GM18873 (cell line): ENCODE measurements at regions not wholly inside any gene's neighbourhood (a gene's known extent, or its start where the extent isn't known, plus 50 kb on each side); places are given as distances from the start of the nearest gene placed in this dataset.

ENCODE experiments used
- ATAC-seq: cut with Tn5 transposase; IDR thresholded peaks from one replicate; pipeline ENCODE4 v1.9.1; 2021; ENCODE audit warnings: mild to moderate bottlenecking, moderate library complexity, moderate number of reproducible peaks; ENCODE audit not compliant: unreplicated experiment, low FRiP score

DNA sequence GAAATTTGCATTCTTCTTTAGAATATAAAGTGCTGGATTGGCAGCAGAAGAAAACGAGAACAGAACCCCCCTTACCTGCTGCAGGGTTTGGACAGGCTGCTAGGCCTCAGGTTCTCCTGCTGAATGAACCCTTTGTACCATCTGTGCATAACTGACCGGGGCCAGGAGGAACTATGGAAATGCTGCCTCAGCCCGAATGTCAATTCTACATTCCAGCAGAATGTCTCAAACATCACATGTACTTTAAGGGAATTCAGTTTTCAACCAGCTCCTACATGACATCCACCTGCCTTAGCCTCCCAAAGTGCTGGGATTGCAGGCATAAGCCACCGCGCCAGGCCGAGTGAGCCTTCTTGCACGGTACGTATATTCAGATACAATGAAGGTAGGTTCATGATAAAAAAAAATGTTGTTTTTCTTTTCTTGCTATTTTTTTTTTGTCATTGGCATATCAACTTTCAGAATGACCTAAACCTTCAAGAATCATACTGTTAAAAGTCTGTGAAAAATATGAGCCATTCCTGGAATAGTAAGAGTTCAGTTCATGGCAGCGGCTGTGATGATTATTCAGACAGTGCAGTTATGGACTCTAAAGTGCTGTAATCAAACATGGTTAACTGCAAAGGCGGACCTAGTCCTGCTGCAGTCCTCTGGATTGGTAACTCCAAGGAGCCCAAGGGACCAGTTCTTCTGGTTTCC, 84.4 kb upstream of the TNS3 start:
- no peak for ATAC-seq

DNA sequence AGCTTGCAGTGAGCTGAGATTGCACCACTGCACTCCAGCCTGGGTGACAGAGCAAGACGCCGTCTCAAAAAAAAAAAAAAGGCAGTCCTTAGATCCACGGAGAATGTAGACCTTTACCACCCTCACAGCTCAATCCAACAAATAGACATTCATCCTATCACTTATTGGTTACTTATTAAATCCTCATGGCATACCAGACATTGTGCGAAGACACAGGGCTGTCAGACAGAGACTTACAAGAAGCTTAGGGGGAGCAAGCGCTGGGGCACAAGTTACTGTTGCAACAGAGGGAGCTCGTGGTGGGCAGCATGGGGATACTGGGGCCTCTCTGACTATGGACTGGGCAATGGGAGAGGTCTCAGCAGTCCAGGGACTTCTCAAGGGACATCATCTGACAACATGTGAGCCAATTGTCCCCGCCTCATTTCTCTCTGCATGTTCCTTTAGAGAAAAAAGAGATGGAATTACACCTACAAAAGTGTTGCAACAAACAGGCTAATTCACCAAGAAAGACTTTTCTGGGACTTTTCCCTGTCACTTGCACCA, 82.8 kb upstream of the TNS3 start:
- ATAC-seq: no peak

DNA sequence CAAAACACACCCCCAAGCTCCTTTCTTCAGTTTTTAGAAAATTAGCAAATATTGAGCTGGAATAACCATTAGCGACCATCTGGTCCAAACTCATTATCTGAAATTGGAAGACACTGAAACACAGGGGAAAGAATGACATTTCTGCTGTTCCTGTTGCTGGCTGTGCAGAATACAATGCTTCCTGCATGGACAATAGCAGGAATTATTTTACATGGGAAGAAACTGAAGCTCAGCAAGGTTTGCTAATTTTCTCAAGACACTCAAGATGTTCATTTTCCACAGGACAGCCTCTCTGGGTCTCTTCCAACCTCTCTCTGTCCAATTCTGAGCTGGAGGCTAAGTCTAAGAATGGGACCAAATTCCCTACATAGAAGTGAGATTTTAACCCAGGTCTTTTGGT, 81.9 kb upstream of the TNS3 start:
- ATAC-seq: no peak

DNA sequence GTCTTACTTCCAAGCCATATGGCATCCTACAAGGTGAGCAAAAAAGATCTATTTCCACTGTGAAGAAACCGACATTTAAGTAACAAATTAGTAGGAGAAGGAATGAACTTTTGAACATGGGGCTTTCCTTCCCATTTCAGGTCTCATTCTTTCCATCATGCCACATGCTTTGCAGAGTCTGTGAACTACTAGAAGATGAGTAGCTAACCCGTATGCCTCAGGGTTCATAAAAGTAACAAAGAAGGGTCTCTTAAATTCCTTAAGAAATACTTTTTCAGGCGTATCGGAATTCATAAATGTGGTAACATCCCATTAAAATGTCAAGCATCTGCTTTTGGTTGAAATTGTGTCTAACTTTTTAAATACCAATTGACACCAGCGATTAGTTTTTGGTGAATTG, 81.3 kb upstream of the TNS3 start:
- no peak for ATAC-seq

DNA sequence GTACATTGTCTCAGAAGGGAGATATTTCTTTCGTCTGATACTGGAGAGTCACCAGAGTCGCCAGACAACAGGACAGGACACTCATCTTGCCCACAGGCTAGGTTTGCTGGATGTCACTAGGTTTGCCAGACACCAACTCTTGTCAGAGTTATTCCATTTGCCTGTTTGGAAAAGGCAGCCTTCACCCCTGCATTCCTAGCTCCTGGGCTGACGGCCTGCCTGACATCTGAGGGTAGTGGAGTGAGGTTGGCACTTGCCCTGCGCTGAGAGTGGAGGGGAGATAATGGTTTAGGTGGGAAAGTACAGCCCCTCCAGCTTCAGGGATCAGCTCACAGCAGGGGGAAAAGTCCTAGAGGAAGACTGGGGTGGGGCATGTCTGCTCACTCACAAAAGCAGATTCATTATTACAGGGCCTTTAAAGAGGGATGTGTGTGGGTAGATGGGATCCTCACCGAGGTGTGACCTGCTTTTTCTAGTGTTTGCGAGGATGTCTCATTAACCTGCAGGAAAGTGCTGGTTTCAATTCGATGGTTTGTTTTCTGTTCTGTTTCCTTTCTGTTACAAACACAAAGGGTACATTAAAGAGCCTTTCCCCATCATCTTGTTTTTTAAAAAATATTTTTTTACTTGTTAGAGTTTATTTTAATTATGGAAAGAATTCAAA, 79.3 kb upstream of the TNS3 start:
- peak; percentile 58 for ATAC-seq

DNA sequence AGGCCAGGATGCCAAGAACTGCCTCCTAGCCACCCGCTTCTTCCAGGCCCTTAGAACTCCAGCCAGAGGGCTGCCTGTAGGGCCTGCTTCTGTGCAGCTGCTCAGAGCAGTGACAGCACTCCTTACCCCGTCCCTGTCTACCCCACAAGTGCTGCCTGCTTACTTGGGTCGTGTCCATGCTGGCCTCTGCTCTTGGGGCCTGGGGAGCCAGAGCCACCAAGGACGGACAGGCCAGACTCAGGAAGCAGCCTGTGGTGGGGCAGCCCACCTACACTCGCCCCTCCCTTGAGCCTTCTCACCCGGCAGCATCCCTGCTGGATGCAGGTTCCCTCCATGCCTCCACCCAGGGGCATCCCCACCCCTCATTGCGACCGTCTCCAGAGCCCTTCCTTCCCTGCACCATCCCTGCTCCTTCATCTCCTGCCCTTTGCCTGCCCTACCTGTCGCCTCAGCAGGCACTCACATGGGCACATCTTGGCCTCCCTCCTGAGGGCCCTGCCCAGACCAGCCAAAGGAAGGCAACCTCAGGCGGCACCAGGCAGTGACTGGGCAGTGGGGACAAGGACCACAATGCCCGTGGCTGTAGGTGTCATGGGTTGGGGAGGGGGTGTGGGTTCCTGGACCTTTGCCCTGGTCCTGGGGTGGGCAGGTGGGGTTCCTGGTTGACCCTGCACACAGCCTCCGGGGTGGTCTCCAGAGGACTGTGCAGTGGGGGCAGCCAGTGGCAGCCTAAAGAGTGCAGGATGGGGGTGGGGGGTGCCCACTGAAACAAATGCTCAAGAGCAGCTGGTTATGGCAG, 78.0 kb upstream of the TNS3 start:
- ATAC-seq: no peak

DNA sequence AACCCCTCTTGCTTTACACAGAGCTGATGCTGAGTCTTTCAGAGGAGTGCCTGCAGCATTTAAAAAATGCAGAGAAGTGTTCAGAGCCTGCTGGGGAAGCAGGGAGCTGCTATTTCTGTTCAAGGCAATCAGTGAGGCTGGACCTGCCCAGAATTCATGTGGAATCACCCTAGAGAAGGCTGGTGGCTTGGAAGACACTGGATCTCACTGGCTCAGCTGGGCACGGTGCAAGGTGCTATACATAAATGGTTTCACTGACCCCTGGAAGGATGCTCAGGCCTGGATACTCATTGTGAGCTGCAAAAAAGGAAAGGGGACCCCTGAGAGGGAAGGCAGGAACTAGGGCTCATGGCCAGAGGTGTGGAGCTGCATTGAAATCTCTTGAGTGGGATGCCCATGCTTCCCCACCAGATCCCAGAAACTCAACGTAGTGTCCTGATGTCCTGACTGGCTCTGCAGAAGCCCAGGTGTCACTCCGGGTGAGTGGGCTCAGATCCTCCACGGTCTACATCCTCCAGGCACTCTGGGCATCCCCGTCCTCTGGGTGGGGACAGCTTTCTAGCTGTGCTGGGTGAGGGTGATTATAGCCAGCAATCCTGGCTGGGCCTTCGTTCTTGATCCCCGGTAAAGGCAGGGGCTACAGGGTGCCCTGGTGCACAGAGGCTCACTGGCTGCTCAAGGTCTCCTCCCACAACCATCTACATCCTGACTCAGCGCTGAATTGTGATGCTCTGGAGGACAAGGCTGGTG, 77.2 kb upstream of the TNS3 start:
- ATAC-seq: no peak

DNA sequence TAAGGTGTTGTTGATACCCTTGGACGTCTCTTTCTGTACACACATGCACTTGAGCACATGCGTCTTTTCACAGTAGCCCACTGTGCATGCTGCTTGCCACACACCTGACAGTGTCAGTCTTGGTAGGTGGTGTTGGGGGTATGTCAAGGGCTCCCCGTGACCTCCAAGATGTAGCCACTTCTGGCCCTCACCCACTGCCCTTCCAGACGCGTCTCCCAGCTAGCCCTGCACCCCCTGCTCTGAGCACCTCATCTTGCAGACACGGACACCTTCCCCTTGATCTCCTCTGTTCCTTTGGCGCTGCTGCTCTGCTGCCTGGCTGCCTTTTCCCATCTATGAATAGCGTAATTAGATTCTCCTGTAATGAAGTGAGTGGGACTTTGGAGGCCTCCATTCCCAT, 75.2 kb upstream of the TNS3 start:
- ATAC-seq: no peak

DNA sequence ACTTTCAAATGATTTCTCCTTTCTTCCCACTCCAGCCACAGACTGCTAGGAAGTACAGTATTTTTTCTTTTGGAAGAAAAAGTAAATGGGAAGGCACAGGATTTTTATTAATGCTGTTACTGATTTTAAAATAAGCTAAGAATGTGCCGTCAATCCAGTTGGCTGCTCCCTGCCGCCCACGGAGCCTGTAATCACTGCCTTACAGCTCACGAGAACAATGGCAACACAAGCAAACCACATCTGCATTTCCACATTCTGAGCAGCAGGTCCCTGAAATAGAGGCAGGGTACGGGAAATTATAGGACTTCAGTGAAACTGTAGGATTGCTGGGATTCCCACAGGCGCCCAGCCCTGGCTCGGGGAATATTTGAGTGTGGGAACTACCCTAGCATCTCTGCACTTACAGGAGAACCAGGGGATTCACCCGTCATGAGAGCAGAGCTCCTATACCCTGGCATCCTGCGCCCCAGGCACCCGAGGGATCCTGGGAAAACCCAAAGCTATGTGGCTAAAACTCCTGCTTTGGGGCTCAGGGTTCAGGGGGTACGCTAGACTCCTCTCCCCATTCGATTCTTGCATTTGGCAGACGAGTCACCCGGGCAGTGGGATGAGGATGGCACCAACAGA, 72.9 kb upstream of the TNS3 start:
- no peak for ATAC-seq

DNA sequence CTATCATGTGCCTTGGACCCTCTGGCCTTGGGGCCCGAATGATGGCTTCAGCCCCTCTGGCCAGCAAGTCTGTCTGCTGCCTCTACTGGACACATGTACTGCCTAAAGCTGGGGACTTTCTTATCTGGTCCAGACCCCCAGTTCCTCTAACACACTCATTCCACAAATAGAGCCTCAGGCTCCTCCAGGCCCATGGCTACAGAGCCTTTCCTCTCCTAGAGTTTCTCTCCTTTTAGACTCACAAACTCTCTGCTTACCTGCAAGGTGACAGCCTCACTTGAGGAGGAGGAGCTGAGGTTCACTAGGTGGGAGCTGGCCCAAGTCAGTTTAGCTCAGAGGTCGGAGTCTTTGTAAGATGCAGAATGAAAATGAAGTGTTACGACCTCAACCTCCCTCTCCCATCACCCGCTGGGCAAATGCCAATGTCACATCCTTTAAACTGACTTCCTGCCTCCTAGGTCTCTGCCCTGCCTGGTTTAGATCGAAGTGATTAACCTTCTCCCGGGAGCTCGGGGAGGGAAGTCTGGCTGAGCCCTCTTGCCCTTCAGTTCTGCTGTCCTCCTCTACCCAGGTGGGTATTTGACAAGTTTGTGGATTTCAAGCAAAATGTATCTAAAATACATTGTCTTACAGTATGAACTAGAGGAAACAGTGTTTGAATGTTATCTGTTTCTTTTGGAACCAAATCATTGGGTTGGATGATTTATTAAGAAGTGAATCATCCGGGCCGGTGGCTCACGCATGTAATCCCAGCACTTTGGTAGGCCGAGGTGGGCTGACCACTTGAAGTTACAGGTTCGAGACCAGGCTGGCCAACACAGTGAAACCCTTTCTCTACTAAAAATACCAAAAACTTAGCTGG, 71.9 kb upstream of the TNS3 start:
- no peak for ATAC-seq

DNA sequence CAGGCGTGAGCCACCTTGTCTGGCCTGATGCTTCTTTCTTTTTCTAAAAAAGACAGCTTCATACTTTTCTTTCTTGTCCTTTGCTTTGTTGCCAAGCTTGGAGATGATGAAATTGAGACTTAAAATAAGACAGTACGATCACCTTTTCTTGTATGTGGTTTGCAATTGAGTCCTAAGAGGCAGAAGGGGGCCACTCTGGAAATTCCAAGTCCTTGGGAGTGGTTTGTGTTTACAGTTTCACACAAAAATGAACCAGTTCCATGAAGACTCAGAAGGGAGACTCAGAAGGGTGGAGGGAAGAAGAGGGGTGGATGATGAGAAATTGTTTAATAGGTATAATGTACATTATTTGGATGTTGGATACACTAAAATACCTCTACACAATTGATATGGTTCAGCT, 70.7 kb upstream of the TNS3 start:
- ATAC-seq: no peak

DNA sequence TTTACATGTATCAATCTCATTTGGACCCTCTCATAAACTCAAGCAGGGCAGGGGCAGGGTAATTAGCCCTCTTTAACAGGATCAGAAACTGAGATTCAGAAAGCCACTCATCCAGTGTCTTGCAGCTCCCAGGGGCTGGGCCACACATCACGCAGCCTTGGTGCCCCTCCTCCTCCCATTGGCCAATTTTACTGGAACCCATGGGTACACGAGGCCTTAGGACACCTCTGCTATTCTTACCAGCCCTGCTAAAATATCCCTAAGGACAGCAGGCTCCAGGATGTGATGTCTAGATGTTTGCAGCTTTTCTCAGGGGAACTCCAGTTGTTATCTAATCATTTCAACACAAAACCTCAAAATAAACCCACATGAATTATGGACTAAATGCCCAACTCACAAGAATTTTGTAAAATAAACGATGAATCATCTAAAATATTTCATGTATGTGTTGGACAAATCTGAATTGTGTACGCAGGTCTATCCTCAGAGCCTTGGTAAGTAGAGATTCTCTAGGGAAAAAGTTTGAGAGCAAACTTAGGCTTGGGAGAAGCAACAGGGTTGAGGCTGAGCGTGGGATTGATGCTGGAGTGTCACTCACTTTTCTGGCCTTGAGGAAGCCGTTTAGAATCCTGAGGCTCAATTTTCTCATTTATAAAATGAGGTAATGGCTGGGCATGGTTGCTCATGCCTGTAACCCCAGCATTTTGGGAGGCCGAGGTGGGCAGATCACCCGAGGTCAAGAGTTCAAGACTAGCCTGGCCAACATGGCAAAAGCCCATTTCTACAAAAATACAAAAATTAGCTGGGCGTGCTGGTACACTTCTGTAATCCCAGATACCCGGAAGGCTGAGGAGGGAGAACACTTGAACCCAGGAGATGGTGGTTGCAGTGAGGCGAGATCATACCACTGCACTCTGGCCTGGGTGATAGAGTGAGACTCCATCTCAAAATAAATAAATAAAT, 69.7 kb upstream of the TNS3 start:
- no peak for ATAC-seq

DNA sequence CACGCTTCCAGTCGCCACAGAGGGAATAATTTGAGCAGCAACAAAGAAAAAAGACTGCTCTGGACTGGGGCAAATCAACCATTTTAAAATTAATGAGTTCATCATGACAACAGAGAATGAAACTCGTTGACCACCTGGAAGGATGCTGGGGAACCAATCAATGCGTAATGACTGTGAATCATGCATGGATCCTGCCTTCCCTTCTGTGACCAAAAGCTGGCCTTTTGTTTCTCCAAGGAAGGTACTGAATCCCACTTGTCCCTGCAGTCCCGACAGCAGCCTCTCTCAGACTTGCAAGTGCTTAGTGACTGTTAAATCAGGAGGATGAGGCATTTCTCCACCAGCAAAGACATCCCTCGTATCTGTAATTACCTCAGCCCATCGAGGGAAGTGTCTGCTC, 68.0 kb upstream of the TNS3 start:
- no peak for ATAC-seq

DNA sequence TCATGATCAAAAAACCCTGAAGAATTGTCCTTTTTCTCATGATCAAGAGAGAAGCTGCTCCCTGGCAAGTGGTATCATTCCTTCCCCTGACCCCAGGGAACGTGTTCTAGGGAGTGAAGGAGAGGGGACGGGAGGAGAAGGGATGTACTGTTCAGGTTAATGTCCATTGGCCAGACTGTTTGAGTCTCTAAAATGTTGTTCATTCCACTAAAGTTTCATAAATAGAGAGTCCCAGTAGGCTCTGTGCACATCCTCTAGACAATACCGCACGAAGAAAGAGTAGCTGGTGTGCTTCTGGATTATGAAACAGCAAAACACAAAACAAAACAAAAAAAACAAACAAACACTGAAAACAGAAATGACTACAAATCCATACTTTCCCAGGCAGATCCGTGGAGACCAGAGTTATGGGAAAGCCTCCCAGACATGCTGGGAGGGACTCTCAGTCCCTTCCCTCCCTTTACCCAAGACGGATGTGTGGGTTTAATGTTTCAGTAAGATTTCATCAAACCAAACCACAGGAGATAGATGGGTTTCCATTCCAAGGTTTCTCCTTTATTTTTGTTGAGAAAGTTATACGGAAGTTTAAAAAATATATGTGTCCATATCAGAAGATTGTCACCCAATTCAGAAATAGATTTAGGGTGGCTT, 66.5 kb upstream of the TNS3 start:
- ATAC-seq: no peak

DNA sequence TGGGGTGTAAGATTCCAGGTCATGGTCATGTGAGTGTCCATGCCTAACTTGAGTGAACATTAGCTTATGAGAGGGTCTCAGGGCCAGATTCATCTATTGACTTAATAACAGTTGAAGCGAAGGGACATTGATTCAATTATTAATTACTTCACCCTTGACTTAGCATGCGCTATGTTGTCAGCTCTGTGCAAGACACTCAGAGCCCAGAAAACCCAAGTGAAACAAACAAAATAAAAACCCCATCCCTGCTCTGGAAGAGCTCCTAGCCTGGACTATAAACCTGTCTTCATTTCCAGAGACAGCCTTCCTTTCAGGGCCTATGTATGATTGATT, 66.0 kb upstream of the TNS3 start:
- ATAC-seq: no peak

DNA sequence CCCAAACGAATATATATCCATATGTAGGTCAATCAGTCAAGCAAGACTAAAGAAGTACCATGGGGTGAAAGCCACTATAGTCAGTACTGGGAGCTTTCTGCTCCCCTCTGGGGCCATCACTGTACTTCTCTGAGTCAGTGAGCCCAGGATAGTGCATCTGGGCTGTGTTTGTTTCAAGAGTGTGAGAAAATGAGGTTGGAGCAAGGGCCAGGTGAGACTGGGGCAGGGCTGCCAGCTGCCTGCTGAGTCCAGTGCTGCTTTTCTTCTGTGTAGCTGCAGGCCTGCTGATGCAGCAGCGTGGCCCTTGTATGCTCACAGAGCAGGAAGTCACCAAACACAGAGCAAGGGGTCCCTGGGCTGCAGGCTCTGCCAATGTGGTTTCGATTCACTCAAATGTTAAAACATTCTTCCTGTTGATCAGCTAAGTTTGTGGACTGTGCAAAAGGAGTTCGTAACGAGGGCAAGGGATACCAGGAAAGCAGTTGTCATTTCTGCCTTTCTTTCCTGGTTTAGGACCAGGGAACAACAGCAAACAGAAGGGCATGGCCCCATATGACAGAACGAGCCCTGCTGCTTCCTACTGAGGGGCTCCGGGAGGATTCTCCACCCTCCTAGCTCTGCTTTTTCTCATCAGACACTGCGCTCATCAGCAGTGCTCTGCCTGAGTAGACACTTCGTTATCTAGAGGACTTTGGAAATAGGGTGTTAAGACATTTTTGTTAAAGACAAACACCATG, 65.4 kb upstream of the TNS3 start:
- ATAC-seq: peak; percentile 89

DNA sequence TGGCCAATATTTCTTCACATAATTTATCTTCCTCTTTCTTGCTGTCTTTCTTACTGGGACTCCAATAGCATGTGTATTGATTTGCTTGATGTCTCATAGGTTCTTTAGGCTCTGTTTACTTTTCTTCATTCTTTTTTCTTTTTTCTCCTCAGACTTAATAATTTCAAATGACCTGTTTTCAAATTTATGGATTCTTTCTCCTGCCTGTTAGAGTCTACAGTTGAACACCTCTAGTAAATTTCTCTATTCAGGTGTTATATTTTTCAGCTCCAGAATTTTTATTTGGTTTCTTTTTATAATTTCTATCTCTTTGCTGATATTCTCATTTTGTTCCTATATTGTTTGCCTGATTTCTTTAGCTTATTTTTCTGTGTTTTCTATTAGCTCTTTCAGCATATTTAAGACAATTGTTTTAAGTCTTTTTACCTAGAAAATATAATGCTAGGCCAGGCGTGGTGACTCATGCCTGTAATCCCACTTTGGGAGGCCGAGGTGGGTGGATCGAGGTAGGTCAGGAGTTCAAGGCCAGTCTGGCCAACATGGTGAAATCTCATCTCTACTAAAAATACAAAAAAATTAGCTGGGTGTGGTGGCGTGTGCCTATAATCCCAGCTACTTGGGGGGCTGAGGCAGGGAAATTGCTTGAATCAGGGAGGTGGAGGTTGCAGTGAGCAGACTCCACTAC, 61.9 kb upstream of the TNS3 start:
- no peak for ATAC-seq
